ENCODE measurements at regions not wholly inside any gene's neighbourhood (a gene's known extent, or its start where the extent isn't known, plus 50 kb on each side); places are given as distances from the start of the nearest gene placed in this dataset.

DNA sequence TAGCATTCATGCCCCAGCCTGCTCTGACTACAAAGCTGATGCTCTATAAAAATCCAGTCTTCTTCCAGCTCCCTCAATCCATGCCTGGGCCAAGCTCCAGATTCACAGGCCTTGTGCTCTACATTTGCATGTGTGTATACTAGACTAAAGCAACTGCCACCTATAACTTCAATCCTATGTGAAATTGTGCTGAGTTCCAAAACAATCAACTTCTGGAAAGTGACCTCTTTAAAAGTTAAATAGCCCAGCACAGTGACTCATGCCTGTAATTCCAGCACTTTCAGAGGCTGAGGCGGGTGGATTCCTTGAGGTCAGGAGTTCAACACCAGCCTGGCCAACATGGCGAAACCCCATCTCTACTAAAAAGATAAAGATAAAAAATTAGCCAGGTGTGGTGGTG lies 114.3 kb upstream of the ZC3H12C start:
- no peak for DNase-seq

DNA sequence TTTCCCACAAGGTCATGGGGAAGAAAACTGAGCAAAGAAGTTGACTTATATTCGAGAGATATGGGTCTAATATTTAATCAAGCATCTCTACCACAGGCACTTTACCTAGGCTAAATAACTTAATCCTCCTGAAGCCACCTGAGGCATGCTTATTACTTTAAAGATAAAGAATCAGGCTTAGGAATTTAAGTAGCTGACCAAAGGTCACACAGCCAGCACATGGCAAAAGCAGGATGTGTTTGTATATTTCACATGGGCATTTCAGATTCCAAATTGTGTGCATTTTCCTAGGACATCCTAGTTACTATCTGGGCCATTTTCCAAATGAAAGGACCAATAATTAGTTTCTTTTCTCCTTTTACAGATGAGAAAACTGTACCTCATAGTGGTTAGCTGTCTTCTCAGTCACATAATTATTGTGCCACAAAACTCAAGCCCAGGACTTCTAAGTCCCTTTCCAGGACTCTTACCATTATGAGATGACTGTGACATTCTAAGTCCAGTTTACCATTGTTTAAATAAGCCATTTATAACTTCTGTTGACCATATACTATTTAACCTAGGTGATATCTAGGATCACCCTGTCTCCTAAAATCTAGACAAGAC lies 112.1 kb upstream of the ZC3H12C start:
- DNase-seq: no peak

GRCh38 chr11:109983358-109983757 lies 109.8 kb upstream of the ZC3H12C start:
- no peak for DNase-seq

DNA sequence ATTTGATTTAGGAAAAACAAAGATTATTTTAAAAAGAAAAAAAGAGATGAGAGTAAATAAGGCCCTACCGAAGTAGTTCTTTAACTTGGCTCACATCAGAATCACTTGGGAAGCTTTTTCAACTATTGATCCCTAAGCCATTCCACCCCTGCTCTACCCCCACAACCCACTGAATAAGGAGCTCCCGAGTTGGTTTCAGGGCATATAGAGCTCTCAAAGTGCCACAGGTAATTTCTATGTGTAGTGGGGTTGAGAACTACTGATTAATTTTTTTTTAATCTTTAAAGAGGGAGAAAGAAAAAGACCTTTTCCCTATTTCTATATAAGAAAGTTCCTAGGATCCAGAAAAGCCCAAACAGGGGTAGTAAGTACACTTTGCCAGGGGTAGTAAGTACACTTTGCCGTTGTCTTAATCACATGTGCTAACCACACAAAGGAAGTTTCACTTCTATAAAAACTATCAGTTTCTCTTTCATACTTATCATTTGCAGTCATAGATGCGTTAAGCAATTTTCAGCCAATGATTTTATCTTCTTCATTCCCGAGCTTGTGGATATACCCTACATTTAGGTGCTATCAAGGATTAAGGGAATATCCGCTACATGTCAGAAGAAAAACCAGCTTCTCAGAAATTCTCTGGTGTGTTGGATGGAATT lies 108.4 kb upstream of the ZC3H12C start:
- no peak for DNase-seq

- no peak for DNase-seq
These were observed 106.7 kb upstream of the ZC3H12C start for GRCh38 chr11:109986488-109986887.

GRCh38 chr11:109991835-109992234 lies 101.4 kb upstream of the ZC3H12C start:
- no peak for DNase-seq

DNA sequence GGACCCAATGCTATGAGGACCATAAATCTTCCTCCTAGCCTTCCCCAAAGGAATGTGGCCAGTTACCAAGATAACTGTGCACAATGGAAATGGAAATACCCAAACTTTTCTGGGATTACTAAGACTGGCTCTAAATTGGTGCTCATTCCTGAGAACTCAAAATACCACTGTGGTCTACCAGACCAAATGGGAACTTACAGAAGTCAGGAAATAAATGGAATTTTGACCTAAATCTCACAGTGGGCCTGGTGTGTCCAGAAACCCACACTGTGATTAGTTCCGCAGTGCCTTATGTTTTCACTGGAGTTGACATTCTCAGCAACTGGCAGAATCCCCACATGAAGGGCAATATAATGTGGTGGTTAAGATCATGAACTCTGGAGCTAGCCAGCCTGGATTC lies 99.4 kb upstream of the ZC3H12C start:
- DNase-seq: no peak

GRCh38 chr11:109994907-109995306 lies 98.3 kb upstream of the ZC3H12C start:
- DNase-seq: no peak

DNA sequence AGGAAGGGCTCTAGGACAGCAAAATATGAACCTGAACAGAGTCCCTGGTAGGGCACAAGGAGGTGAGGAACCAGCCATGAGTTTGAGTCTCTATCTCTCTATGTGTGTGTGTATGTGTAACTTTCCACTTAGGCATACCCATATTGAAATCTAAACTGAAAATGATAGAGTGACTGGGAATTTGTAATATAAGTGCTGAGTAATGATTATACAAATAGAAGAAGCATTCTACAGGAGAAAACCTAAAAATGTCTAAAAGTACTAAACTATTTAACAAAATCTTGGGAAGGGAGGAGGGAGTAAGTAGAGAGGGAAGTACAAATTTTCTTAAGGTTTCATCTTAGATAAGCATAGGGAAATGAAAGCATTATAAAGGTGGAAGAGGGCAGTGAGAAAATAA lies 97.1 kb upstream of the ZC3H12C start:
- DNase-seq: no peak

DNA sequence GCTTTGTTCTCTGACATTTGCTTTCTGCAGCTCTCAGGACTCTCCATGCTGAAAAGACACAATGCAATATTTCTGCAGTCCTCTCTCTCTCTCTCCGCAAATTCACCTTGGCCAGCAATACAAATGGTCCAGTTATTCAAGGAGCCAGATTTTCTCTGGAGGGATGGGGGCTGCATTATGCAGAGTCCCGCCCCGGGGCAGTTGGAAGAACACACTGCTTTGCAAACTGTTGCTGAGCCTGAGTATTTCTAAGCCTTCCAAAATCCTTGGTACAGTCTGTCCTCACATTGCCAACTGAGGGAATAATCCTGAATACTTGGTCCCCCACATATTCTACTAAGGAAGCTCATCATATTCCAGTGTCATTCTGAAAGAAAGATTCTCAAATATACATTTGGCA lies 94.3 kb upstream of the ZC3H12C start:
- no peak for DNase-seq

DNA sequence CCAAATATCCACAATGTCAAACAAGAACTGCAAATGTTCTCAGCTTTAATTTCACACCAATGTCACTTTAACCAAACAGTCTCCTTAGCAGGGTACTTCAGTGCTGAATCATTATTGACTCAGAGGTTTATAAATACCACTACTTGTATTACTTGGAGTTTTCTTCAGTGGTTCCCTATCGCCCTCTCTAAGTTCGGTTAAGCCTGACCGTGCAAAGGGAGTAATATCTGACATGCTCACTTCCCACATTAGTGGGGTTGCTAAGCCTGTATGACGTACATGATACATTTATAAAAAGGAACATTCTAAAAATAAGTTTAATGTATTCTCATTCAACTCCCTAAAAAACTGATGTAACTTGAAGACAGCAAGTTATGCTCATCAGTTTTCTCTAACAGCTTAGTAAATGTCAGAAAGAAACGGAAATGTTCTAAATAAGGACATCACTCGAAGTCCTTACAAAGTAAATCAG lies 93.1 kb upstream of the ZC3H12C start:
- no peak for DNase-seq

GRCh38 chr11:110000850-110001249 lies 92.3 kb upstream of the ZC3H12C start:
- no peak for DNase-seq

- no peak for DNase-seq
These were observed 89.8 kb upstream of the ZC3H12C start for GRCh38 chr11:110003426-110003825.

DNA sequence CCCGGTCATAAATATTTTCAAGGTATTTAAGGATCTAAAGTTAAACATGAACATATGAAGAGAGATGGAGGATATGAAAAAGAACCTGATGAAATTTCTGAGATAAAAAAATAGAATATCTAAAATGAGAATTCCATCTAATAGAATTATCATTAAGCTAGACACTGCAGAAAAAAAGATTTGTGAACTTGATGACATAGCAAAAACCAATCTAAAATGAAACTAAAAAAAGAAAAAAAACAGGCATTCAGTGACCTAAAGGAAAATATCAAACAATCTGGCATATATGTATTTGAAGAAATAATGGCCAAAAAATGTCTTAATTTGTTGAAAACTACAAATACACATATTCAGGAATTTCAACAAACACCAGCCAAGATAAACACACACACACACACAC lies 81.6 kb upstream of the ZC3H12C start:
- no peak for DNase-seq

- no peak for DNase-seq
These were observed 77.5 kb upstream of the ZC3H12C start for GRCh38 chr11:110015695-110016094.

DNA sequence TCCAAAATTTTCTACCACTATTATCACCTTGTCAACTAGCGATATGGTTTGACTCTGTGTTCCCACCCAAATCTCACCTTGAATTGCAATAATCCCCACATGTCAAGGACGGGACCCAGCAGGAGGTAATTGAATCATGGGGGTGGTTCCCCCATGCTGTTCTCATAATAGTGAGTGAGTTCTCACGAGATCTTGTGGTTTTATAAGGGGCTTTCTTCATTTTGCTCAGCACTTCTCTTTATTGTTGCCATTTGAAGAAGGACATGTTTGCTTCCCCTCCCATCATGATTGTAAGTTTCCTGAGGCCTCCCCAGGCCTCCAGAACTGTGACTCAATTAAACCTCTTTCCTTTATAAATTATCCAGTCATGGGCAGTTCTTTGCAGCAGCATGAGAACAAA lies 73.5 kb upstream of the ZC3H12C start:
- DNase-seq: no peak

GRCh38 chr11:110022548-110022947 lies 70.6 kb upstream of the ZC3H12C start:
- DNase-seq: no peak

DNA sequence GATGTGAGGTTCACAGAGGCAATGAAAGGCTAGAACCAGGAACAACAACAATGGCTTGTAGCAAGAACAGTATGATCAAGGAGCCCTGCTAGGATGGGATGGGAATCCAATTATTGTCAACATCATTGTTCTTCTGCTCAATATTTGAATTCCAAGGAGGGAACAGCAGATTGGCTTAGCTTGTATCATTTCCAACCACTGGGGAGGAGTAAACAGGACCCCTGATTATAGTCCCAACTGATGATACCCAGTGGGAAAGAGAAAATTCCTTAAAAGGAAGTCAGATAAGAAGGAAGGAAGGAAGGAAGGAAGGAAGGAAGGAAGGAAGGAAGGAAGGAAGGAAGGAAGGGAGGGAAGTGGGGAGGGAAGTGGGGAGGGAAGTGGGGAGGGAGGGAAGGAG lies 69.5 kb upstream of the ZC3H12C start:
- no peak for DNase-seq

GRCh38 chr11:110026858-110027626 lies 66.2 kb upstream of the ZC3H12C start:
- DNase-seq: no peak

- no peak for DNase-seq
These were observed 65.4 kb upstream of the ZC3H12C start for GRCh38 chr11:110027627-110028371.

DNA sequence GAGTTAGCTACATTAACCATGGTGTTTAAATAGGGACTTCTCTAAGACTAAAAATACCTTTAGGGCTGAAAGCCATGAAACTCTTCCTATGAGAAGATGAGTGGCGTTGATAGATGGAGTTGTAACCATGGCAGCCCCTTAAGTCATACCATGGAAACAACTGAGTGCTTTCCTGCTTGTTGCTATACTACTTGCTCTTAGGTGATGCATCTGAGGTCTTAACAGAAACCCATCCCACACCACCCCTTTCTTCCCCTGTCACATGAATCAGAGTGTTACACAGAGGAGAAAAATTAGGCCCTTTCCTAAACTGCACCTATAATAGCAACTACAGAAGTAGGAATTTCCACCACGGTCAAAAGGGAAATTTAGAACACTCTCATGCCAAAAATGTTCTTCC lies 64.3 kb upstream of the ZC3H12C start:
- no peak for DNase-seq

- DNase-seq: no peak
These were observed 63.5 kb upstream of the ZC3H12C start for GRCh38 chr11:110029714-110030113.

GRCh38 chr11:110031171-110031570 lies 62.0 kb upstream of the ZC3H12C start:
- DNase-seq: no peak

DNA sequence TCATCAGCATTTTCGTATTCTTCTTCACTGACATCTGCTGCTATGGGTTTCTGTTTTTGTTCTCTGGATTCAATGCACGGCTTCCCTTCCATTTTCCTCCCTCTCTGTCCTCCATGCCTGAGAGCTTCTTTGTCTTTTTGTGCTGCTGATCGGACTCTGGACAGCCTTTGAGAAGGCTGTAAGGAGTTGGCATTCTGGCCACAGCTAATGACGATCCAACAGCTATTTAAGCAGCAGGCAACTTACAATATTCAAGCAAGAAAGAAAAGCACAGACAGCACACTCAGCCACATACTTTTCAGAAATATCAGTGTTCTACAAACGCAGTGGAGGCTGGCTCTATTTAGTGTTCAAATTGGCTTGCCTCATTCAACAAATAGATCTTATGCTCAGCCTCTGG lies 60.9 kb upstream of the ZC3H12C start:
- no peak for DNase-seq

All from NCI-H2107 (cell line).